ENCODE measurements at regions not wholly inside any gene's neighbourhood (a gene's known extent, or its start where the extent isn't known, plus 50 kb on each side); places are given as distances from the start of the nearest gene placed in this dataset.
"Not testable (repeated sequence)": the region's sequence is repeated elsewhere in the genome, so short reads cannot be mapped to it uniquely, and the experiment has no call there.

DNA sequence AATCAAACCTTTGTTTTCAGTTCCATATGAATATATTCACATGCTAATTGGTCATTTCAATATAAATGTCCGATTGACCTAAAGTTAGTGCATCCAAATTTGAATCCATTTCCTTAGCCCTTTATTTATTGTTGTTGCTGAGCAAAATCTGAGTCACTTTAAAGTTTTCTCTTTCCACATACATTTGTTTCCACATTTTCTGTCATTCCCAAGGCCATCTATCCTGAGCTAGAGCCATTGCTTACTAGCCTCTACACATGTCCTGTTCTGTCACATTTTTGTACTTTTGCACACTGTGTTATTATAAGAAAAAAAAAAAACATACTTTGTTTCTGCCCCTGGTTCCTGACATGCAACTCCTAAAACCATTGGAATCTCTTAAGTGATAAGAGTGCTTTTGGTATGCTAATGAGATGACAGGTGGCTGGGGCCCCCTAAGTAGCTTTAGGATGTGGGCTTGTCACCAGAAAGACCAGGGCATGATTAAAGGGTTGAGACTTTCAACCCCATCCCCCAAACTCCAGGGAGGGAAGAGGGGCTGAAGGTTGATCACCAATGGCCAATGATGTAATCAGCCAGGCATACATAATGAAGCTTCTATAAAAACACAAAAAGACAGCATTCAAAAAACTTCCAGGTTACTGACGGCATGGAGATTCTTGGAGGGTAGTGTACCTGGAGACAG is 353.3 kb upstream of the MAGEB16 start:
- TF ChIP-seq, protein P1, sequence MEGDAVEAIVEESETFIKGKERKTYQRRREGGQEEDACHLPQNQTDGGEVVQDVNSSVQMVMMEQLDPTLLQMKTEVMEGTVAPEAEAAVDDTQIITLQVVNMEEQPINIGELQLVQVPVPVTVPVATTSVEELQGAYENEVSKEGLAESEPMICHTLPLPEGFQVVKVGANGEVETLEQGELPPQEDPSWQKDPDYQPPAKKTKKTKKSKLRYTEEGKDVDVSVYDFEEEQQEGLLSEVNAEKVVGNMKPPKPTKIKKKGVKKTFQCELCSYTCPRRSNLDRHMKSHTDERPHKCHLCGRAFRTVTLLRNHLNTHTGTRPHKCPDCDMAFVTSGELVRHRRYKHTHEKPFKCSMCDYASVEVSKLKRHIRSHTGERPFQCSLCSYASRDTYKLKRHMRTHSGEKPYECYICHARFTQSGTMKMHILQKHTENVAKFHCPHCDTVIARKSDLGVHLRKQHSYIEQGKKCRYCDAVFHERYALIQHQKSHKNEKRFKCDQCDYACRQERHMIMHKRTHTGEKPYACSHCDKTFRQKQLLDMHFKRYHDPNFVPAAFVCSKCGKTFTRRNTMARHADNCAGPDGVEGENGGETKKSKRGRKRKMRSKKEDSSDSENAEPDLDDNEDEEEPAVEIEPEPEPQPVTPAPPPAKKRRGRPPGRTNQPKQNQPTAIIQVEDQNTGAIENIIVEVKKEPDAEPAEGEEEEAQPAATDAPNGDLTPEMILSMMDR (IDR thresholded peaks at IDR 0.05; ENCODE audit: insufficient read depth, low read length), result no peak
- H3K4me3 ChIP-seq (ENCODE audit: low read depth, low read length), result no peak overlapping the region
- DNase-seq (ENCODE audit: low read depth), result no peak

DNA sequence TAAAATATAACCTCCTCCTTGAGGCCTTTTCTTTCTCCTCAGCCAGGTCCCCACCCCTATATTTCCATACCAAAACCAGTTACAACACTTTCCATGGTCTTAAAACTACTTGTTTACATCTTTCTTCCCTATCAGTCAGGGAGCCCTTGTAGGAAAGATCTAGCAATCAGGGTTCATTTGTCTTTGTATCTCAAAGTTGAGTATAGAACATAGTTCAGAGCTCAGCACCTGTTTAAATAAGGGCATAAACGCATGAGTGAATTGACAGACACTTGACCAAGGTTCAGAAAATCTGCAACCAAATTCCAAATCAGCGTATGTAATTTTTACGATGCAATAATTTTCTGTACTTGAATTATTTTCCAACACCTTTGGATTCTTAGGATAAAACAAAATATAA is 352.2 kb upstream of the MAGEB16 start:
- no peak for DNase-seq (ENCODE audit: low read depth)
- TF ChIP-seq, protein P1 (IDR thresholded peaks at IDR 0.05; ENCODE audit: insufficient read depth, low read length), result no peak
- no peak overlapping the region for H3K4me3 ChIP-seq (ENCODE audit: low read depth, low read length)

DNA sequence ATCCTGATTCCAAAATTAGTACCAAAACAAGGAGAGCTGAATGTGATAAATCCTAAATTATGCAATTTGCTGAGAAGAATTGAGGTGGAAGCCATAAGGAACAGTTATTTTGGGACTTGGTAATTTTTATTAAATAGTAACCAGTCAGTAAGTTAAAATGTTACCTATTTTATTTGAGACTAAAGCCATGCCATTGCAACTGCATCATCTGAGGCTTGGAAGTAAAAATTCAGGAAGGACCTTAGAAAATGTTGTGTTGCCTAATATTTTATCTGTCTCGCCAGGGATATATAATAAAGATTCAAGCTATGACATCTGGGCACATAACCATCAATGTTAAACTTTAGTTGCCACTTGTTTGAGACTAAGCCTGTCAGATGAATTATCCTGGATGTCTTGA is 341.3 kb upstream of the MAGEB16 start:
- DNase-seq (ENCODE audit: low read depth), result no peak
- TF ChIP-seq, protein P1 (IDR thresholded peaks at IDR 0.05; ENCODE audit: insufficient read depth, low read length), result no peak
- H3K4me3 ChIP-seq (ENCODE audit: low read depth, low read length), result no peak overlapping the region

DNA sequence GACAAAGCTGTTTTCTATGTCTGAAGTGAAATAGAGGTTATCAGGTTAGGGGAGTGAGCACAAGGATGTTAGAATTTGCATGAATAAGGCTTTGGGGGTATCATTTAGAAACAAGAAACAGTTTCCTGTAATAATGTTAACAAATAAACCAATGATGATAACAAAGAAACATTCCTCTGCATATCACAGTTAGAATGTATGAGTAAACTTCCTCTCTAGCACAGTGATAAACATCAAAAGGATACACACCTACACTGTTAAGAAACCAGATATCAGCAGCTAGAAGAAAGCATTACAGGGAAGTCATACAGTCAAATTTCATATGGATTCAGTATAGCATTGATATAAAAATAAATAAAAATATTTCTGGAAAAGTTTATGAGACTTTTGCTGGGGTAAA is 340.0 kb upstream of the MAGEB16 start:
- H3K4me3 ChIP-seq (ENCODE audit: low read depth, low read length), result no peak overlapping the region
- TF ChIP-seq, protein P1 (IDR thresholded peaks at IDR 0.05; ENCODE audit: insufficient read depth, low read length), result no peak
- DNase-seq (ENCODE audit: low read depth), result no peak

DNA sequence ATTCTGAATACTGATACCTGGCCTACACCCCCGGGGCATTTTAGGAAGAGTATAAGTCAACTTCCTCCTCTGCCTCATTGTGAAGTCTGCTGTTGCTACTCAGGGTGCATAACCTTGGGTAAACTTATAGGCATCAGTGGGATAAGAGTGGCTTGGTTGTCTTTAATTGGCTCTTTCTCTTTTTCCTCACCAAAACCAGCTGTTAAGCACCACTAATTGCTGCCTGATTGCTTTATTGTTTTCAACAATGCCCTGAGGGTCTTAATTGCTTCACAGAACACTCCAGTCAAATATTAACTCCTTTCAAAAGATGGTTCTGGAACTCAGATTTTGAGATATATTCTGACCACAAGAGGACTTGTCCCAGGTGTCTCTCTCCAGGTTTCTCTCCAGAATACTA is 337.0 kb upstream of the MAGEB16 start:
- TF ChIP-seq, protein P1 (IDR thresholded peaks at IDR 0.05; ENCODE audit: insufficient read depth, low read length), result no peak
- no peak for DNase-seq (ENCODE audit: low read depth)
- no peak overlapping the region for H3K4me3 ChIP-seq (ENCODE audit: low read depth, low read length)

DNA sequence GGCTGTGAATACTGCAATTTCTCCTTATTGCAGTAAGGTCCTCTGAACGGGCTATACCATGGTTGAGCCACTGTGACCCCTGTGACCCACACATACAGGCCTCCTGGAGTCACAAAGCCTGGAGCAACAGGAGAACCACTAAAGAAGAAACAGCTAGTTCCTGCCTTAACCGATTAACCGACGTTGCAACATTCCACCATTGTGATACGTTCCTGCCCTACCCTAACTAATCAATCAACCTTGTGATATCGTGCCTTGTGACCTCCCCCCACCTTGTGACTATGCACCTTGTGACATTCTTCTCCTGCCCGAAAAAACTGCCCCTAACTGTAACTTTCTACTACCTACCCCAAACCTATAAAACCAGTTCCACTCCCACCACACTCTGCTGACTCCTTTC is 301.5 kb upstream of the MAGEB16 start:
- not testable (repeated sequence) for H3K4me3 ChIP-seq (ENCODE audit: low read depth, low read length); DNase-seq (ENCODE audit: low read depth)

DNA sequence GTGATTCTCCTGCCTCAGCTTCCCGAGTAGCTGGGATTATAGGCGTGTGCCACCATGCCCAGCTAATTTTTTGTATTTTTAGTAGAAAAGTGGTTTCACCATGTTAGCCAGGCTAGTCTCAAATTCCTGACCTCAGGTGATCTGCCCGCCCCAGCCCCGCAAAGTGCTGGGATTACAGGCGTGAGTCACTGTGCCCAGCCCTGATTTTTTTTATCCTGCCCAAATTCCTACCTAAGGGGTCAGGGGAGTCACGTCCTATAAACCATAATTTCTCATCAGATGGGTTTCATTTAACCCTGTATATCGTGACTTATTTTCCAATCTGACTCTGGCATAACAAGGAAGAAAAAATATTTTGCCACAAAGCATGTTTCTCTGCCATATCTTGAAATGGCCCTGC is 300.7 kb upstream of the MAGEB16 start:
- DNase-seq (ENCODE audit: low read depth); H3K4me3 ChIP-seq (ENCODE audit: low read depth, low read length): not testable (repeated sequence)

DNA sequence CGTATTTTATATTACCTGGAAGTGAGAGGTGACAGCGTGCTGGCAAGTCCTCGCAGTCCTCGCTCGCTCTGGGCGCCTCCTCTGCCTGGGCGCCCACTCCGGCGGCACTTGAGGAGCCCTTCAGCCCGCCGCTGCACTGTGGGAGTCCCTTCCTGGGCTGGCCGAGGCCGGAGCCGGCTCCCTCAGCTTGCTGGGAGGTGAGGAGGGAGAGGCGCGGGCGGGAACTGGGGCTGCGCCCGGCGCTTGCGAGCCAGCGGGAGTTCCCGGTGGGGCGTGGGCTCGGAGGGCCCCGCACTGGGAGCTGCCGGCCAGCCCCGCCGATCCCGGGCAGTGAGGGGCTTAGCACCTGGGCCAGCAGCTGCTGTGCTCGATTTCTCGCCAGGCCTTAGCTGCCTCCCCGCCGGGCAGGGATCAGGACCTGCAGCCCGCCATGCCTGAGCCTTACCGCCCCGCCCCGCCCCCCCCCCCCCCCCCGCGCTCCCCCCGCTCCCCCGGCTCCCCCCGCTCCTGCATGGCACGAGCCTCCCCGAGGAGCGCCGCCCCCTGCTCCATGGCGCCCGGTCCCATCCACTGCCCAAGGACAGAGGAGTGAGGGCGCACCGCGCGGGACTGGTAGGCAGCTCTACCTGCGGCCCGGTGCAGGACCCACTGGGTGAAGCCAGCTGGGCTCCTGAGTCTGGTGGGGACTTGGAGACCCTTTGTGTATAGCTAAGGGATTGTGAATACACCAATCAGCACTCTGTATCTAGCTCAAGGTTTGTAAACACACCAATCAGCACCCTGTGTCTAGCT is 298.9 kb upstream of the MAGEB16 start:
- H3K4me3 ChIP-seq (ENCODE audit: low read depth, low read length), result no peak overlapping the region
- TF ChIP-seq, protein P1 (IDR thresholded peaks at IDR 0.05; ENCODE audit: insufficient read depth, low read length), result no peak
- DNase-seq (ENCODE audit: low read depth), result no peak

Measured in fibroblast of the aortic adventitia (primary cell).